HuH-7.5 (cell line): ENCODE measurements at regions not wholly inside any gene's neighbourhood (a gene's known extent, or its start where the extent isn't known, plus 50 kb on each side); places are given as distances from the start of the nearest gene placed in this dataset.
A peak's percentile ranks its signal among the peaks of the same experiment; 100 is the strongest.
"Not testable (repeated sequence)": the region's sequence is repeated elsewhere in the genome, so short reads cannot be mapped to it uniquely, and the experiment has no call there.

Experiments used
- DNase-seq: peaks from one replicate; pipeline ENCODE4 v3.0.0; 2011; ENCODE audit warnings: low spot score

GRCh38 chr1:112818990-112819689, 104.0 kb upstream of the PPM1J start:
- no peak for DNase-seq

GRCh38 chr1:112817555-112818373, 102.6 kb upstream of the PPM1J start:
- DNase-seq: no peak

- DNase-seq: no peak
Observed at GRCh38 chr1:112815376-112815775, 100.2 kb upstream of the PPM1J start.

- not testable (repeated sequence) for DNase-seq
Observed at GRCh38 chr1:112814645-112815044, 99.5 kb upstream of the PPM1J start.

GRCh38 chr1:112808861-112809684, 93.9 kb upstream of the PPM1J start:
- peak; percentile 66 for DNase-seq

- no peak for DNase-seq
Observed at GRCh38 chr1:112807999-112808398, 92.9 kb upstream of the PPM1J start.

GRCh38 chr1:112807117-112807516, 92.0 kb upstream of the PPM1J start:
- no peak for DNase-seq

GRCh38 chr1:112806090-112806642, 91.0 kb upstream of the PPM1J start:
- DNase-seq: no peak

- no peak for DNase-seq
Observed at GRCh38 chr1:112805155-112805853, 90.2 kb upstream of the PPM1J start.

GRCh38 chr1:112803906-112804762, 89.0 kb upstream of the PPM1J start:
- peak; percentile 55 for DNase-seq

- no peak for DNase-seq
Observed at GRCh38 chr1:112800289-112800688, 85.2 kb upstream of the PPM1J start.

GRCh38 chr1:112798292-112798691, 83.2 kb upstream of the PPM1J start:
- no peak for DNase-seq

- no peak for DNase-seq
Observed at GRCh38 chr1:112797224-112797623, 82.1 kb upstream of the PPM1J start.

- DNase-seq: no peak
Observed at GRCh38 chr1:112794654-112795239, 79.6 kb upstream of the PPM1J start.

- DNase-seq: no peak
Observed at GRCh38 chr1:112793631-112794565, 78.8 kb upstream of the PPM1J start.

GRCh38 chr1:112791723-112792104, 76.6 kb upstream of the PPM1J start:
- DNase-seq: no peak

GRCh38 chr1:112790920-112791722, 76.0 kb upstream of the PPM1J start:
- DNase-seq: no peak

GRCh38 chr1:112788561-112788960, 73.4 kb upstream of the PPM1J start:
- DNase-seq: no peak
